GM23248 (cell line): ENCODE measurements at regions not wholly inside any gene's neighbourhood (a gene's known extent, or its start where the extent isn't known, plus 50 kb on each side); places are given as distances from the start of the nearest gene placed in this dataset.

Experiments
- DNase-seq: peaks from one replicate; pipeline ENCODE4 v3.0.0-alpha.2; 2015
- H2AFZ ChIP-seq: fragments of 200-600 bp; sonication (generic); 2 replicates; pipeline ENCODE4 v1.6.1; 2016; ENCODE audit warnings: antibody characterized with exemption
- H3F3A ChIP-seq: fragments of 200-600 bp; sonication (generic); 2 replicates; pipeline ENCODE4 v1.6.1; 2016; ENCODE audit warnings: mild to moderate bottlenecking, antibody characterized with exemption, mixed run types; ENCODE audit not compliant: insufficient read depth
- H3K27ac ChIP-seq: fragments of 200-600 bp; sonication (generic); 2 replicates; pipeline ENCODE4 v1.5.1; 2016; ENCODE audit warnings: mild to moderate bottlenecking
- H3K27me3 ChIP-seq: fragments of 200-600 bp; sonication (generic); replicated peaks from 2 replicates; pipeline ENCODE4 v1.6.1; 2016; ENCODE audit warnings: mild to moderate bottlenecking; ENCODE audit not compliant: insufficient read depth
- H3K36me3 ChIP-seq: fragments of 200-600 bp; sonication (generic); 2 replicates; pipeline ENCODE4 v1.6.1; 2016; ENCODE audit warnings: low read depth, mild to moderate bottlenecking
- H3K4me1 ChIP-seq: fragments of 200-600 bp; sonication (generic); 2 replicates; pipeline ENCODE4 v1.6.1; 2016; ENCODE audit warnings: mild to moderate bottlenecking; ENCODE audit not compliant: insufficient read depth
- H3K4me2 ChIP-seq: fragments of 200-600 bp; sonication (generic); one replicate; pipeline ENCODE4 v1.6.1; 2016; ENCODE audit warnings: mild to moderate bottlenecking; ENCODE audit not compliant: unreplicated experiment
- H3K4me3 ChIP-seq: fragments of 200-600 bp; sonication (generic); 2 replicates; pipeline ENCODE4 v1.5.1; 2016; ENCODE audit warnings: mild to moderate bottlenecking
- H3K79me2 ChIP-seq: fragments of 200-600 bp; sonication (generic); 2 replicates; pipeline ENCODE4 v1.6.1; 2016; ENCODE audit warnings: mild to moderate bottlenecking; ENCODE audit not compliant: insufficient read depth
- H3K9ac ChIP-seq: fragments of 200-600 bp; sonication (generic); 2 replicates; pipeline ENCODE4 v1.6.1; 2016; ENCODE audit warnings: mild to moderate bottlenecking
- H3K9me2 ChIP-seq: fragments of 200-600 bp; sonication (generic); 2 replicates; pipeline ENCODE4 v1.6.1; 2016; ENCODE audit warnings: mixed run types, mild to moderate bottlenecking, moderate library complexity; ENCODE audit not compliant: insufficient read depth
- H3K9me3 ChIP-seq: fragments of 200-600 bp; sonication (generic); one replicate; pipeline ENCODE4 v1.6.1; 2017; ENCODE audit warnings: low read depth
- H4K20me1 ChIP-seq: fragments of 200-600 bp; sonication (generic); 2 replicates; pipeline ENCODE4 v1.6.0; 2016; ENCODE audit not compliant: insufficient read depth
- EZH2 ChIP-seq: fragments of 200-600 bp; sonication (generic); IDR thresholded peaks from 2 replicates; pipeline ENCODE4 v1.6.1; 2018; ENCODE audit warnings: antibody characterized with exemption, mild to moderate bottlenecking; ENCODE audit not compliant: insufficient read depth, poor library complexity, severe bottlenecking
- EZH2phosphoT487 ChIP-seq: fragments of 200-600 bp; sonication (generic); IDR thresholded peaks from 2 replicates; pipeline ENCODE4 v1.6.1; 2018; ENCODE audit warnings: antibody characterized with exemption, moderate library complexity, mild to moderate bottlenecking, low read depth; ENCODE audit not compliant: insufficient read depth
- whole genome bisulfite sequencing, 2 experiments: methylation state at CpG; one replicate each; pipeline ENCODE4 v1.1.6; 2015 to 2017; ENCODE audit warnings: low lambda C conversion rate in 2 of 2, low coverage in 1 of 2; ENCODE audit errors: missing lambda C conversion rate in 2 of 2; 5-methylcytosine and 5-hydroxymethylcytosine counted together
- in situ Hi-C: fragments of 300-500 bp; cut with MboI; formaldehyde crosslinking; loops from 2 replicates; pipeline ENCODE4 v1.15.0; 2020

DNA sequence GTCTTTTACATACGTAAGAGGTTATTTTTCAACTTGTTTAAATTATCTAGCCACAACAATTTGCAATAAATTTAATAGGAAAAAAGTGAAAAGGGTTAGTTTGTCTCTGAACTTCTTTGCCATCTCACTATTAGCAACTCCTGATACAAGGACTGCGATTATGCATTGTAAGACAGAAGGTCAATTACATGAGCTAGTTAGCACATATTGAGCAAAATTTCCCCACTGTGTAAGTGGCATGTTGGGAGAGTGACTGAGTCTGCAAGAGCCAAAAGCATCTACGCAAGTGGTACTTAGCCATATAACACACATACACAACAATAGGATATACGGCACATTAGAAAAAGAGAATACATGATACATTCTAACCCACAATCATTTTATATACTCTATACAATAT, 927.2 kb downstream of the STPG2 start:
- H3K9me2 ChIP-seq: no peaks in the 10 kb centered on the region
- no peaks in the 10 kb centered on the region for H3F3A ChIP-seq
- no peak overlapping the region for H3K9ac ChIP-seq
- no peak overlapping the region for H3K27ac ChIP-seq
- H3K36me3 ChIP-seq: no peaks in the 10 kb centered on the region
- H3K4me2 ChIP-seq: no peak overlapping the region
- no peak overlapping the region for H2AFZ ChIP-seq
- no peak for TF ChIP-seq EZH2phosphoT487
- TF ChIP-seq EZH2: no peak
- H3K4me3 ChIP-seq: no peak overlapping the region
- no peaks in the 10 kb centered on the region for H3K79me2 ChIP-seq
- no peaks in the 10 kb centered on the region for H3K27me3 ChIP-seq
- WGBS, 2 experiments: 35 to 37% methylated on average over 4 of the region's 4 CpGs
- H3K9me3 ChIP-seq: no peaks in the 10 kb centered on the region
- in situ Hi-C loops: no loop called here
- H3K4me1 ChIP-seq: no peaks in the 10 kb centered on the region
- H4K20me1 ChIP-seq: no peaks in the 10 kb centered on the region
- no peak for DNase-seq

DNA sequence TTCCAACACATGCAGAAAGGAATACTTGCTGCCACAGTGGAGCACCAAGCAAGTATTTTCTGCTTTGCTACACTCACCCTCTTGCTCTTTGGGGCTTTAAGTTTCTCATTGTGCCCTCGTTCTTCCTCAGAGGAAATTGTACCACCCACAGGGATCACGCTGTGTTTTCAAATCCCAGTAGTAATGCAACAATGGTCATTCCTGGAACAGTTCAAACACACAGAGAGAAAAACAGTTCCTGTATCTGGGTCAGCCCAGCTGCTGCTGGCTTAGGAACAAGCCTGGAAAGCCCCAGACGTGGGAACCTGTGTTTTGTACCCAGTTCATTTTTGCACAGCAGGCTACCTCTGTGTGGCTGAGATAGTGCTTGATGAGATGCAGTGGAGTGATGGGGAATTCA, 907.8 kb downstream of the STPG2 start:
- H2AFZ ChIP-seq: no peak overlapping the region

DNA sequence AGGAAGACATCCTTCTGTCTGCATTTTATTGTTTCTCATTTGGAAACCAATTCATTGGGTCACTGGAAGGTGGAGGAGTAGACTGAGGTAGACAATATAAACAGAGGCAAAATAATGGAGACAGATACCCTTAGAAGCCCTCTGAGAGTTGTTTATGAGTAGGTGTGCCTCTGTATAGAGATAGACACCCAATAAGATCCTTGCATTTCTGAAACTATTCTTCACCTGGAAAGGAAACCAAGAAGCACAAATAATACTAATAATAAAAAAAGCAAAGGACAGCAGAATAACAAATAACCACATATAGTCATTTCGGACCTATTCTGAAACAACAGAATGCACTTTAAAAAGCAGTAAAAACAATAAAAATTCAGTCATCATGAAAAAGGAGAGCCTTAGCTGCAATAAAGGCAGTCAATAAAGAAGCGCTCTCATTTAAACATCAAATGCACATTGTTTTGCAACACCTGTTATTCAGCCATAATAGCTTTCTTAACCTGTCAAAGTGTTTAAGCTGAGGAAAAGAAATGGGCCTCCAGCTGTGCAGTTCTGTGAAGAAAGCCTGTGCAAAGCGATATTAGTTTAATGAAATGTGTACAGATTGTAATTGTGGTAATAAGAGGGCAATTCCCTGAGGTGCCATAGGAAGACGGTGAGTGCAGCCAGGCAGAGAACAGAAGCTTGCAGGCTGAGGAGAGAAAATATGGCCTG, 904.2 kb downstream of the STPG2 start:
- in situ Hi-C loops: no loop called here
- H3K9ac ChIP-seq: no peak overlapping the region
- 23 to 25% methylated on average over 4 of the region's 4 CpGs for WGBS, 2 experiments

More for the DNA sequence above, 907.8 kb downstream of the STPG2 start:
- H3K36me3 ChIP-seq: no peaks in the 10 kb centered on the region
- no peaks in the 10 kb centered on the region for H3K9me2 ChIP-seq
- H3K4me3 ChIP-seq: no peak overlapping the region
- no peaks in the 10 kb centered on the region for H4K20me1 ChIP-seq
- no peaks in the 10 kb centered on the region for H3F3A ChIP-seq
- H3K9ac ChIP-seq: no peak overlapping the region
- 9 to 14% methylated on average over 3 of the region's 3 CpGs for WGBS, 2 experiments
- no peaks in the 10 kb centered on the region for H3K79me2 ChIP-seq
- in situ Hi-C loops: no loop called here
- no peaks in the 10 kb centered on the region for H3K27me3 ChIP-seq
- H3K9me3 ChIP-seq: no peaks in the 10 kb centered on the region
- TF ChIP-seq EZH2phosphoT487 (no peak), EZH2 (no peak)
- H3K4me1 ChIP-seq: no peaks in the 10 kb centered on the region
- no peak overlapping the region for H3K4me2 ChIP-seq
- no peak for DNase-seq
- no peak overlapping the region for H3K27ac ChIP-seq

DNA sequence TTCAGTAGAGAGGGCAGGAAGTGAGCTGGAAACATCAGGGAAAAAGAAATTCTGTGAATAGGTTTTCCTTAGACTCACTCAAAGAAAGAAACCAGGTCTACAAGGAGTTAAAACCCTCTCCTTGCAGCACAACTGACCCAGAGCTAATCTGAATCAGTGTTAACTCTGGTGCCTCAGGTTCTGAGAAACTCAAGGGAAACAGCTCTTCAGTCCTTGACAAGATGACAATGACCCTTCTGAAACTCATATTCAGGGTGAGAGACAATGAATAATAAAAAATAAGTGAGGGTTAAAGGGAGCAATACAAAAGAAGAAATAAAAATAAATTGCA, 903.6 kb downstream of the STPG2 start:
- no peaks in the 10 kb centered on the region for H3K79me2 ChIP-seq
- TF ChIP-seq EZH2 (no peak), EZH2phosphoT487 (no peak)
- H3K27me3 ChIP-seq: no peaks in the 10 kb centered on the region
- no peak overlapping the region for H3K4me2 ChIP-seq
- in situ Hi-C loops: no loop called here
- H3K9me2 ChIP-seq: no peaks in the 10 kb centered on the region
- H3F3A ChIP-seq: no peaks in the 10 kb centered on the region
- no peak overlapping the region for H2AFZ ChIP-seq
- H4K20me1 ChIP-seq: no peaks in the 10 kb centered on the region
- no peak overlapping the region for H3K9ac ChIP-seq
- no peaks in the 10 kb centered on the region for H3K36me3 ChIP-seq
- no peak overlapping the region for H3K4me3 ChIP-seq
- H3K27ac ChIP-seq: no peak overlapping the region
- H3K4me1 ChIP-seq: no peaks in the 10 kb centered on the region
- no peak for DNase-seq
- no peaks in the 10 kb centered on the region for H3K9me3 ChIP-seq

More for the DNA sequence above, 904.2 kb downstream of the STPG2 start:
- no peaks in the 10 kb centered on the region for H3K9me3 ChIP-seq
- no peak overlapping the region for H3K4me2 ChIP-seq
- no peaks in the 10 kb centered on the region for H3K27me3 ChIP-seq
- DNase-seq: no peak
- H3K27ac ChIP-seq: no peak overlapping the region
- H3K9me2 ChIP-seq: no peaks in the 10 kb centered on the region
- TF ChIP-seq EZH2phosphoT487 (no peak), EZH2 (no peak)
- no peak overlapping the region for H2AFZ ChIP-seq
- H4K20me1 ChIP-seq: no peaks in the 10 kb centered on the region
- no peaks in the 10 kb centered on the region for H3K79me2 ChIP-seq
- H3K36me3 ChIP-seq: no peaks in the 10 kb centered on the region
- no peaks in the 10 kb centered on the region for H3F3A ChIP-seq
- H3K4me1 ChIP-seq: no peaks in the 10 kb centered on the region
- no peak overlapping the region for H3K4me3 ChIP-seq
